Ovary (tissue), 7 donors: ENCODE measurements at regions not wholly inside any gene's neighbourhood (a gene's known extent, or its start where the extent isn't known, plus 50 kb on each side); places are given as distances from the start of the nearest gene placed in this dataset.
A peak's percentile ranks its signal among the peaks of the same experiment; 100 is the strongest.
"Not testable (repeated sequence)": the region's sequence is repeated elsewhere in the genome, so short reads cannot be mapped to it uniquely, and the experiment has no call there.

Experiments used
- DNase-seq, 5 donors: peaks; one replicate each; pipeline ENCODE4 v3.0.0-alpha.2; 2019 to 2020
- H3K27ac ChIP-seq, 2 donors: fragments of 200-600 bp; one replicate each; pipeline versions ENCODE4 v1.5.1 to v1.8.0; 2019 to 2022
- H3K27me3 ChIP-seq: fragments of 200-600 bp; one replicate; pipeline ENCODE4 v1.8.0; 2022
- H3K36me3 ChIP-seq: fragments of 200-600 bp; sonication (generic); one replicate; pipeline ENCODE4 v1.5.1; 2019
- H3K4me1 ChIP-seq: one replicate; pipeline ENCODE4 v1.8.1; 2013; ENCODE audit warnings: mild to moderate bottlenecking, moderate library complexity; ENCODE audit not compliant: insufficient read depth
- H3K4me3 ChIP-seq: fragments of 200-600 bp; sonication (generic); one replicate; pipeline ENCODE4 v1.5.1; 2017
- H3K9me3 ChIP-seq, 2 donors: fragments of 200-600 bp in 1 of 2; sonication (generic) in 1 of 2; one replicate each; pipeline versions ENCODE4 v1.5.1 to v1.8.1; 2013 to 2019; ENCODE audit warnings: mild to moderate bottlenecking in 1 of 2, moderate library complexity in 1 of 2
- CTCF ChIP-seq, 3 donors: fragments of 450-650 bp in 2 of 3; fragments of 200-600 bp in 1 of 3; IDR thresholded peaks; one replicate each; pipeline versions ENCODE4 v1.5.1 to v1.8.0; 2016 to 2022; ENCODE audit warnings: antibody characterized with exemption in 3 of 3, mild to moderate bottlenecking in 1 of 3
- EP300 ChIP-seq: sonication (generic); formaldehyde crosslinking; IDR thresholded peaks from one replicate; pipeline ENCODE4 v1.6.1; 2017; ENCODE audit warnings: antibody characterized with exemption
- POLR2A ChIP-seq: fragments of 450-650 bp; IDR thresholded peaks from one replicate; pipeline ENCODE4 v1.6.1; 2017; ENCODE audit warnings: antibody characterized with exemption, mild to moderate bottlenecking, moderate library complexity
- WGBS, 3 donors: extraction: QIAGEN DNeasy Blood & Tissue Kit in 1 of 3; methylation state at CpG; one replicate each; pipeline versions ENCODE4 v1.1.5 to v1.1.7; 2013 to 2017; 5-methylcytosine and 5-hydroxymethylcytosine counted together
- intact Hi-C, 4 donors: fragments of 100-400 bp; cut with DNase I; formaldehyde crosslinking; loops; one replicate each; pipeline versions ENCODE4 v1.11.0 to v1.15.1; 2022 to 2023
- donor health status: DM: no; HTN: no; CAD: no; lungs with moderate emphysema.
- donor health status: DM: no; HTN: no; CAD: no.
- donor health status: Bipolar disorder and iron deficiency.
- donor health status: DM: no; HTN: no; CAD: no.
- donor health status: DM: yes; HTN: yes; CAD: no.

- peak in 3 of 5 donors; percentile 28 to 44 (median 39) for DNase-seq
- Histone ChIP-seq H3K27me3 (no peaks in the 10 kb centered on the region), H3K4me3 (no peak overlapping the region), H3K27ac (no peak overlapping the region), H3K4me1 (no peaks in the 10 kb centered on the region), H3K36me3 (no peaks in the 10 kb centered on the region), H3K9me3 (no peaks in the 10 kb centered on the region)
- intact Hi-C loops: no loop called here
- WGBS, 3 donors: 1 to 3% (median 2%) methylated on average over 7 of the region's 7 CpGs
- TF ChIP-seq EP300 (no peak), CTCF (IDR thresholded peaks at IDR 0.05) (peak in 1 of 3 donors; percentile 8), POLR2A (no peak)
Measured at GRCh38 chr10:30687698-30688213, 58.2 kb upstream of the LYZL2 start.

- no peak for TF ChIP-seq POLR2A
- no peak overlapping the region for H3K27ac ChIP-seq
- intact Hi-C loops: no loop called here
- no peak for DNase-seq
- no peaks in the 10 kb centered on the region for H3K27me3 ChIP-seq
- H3K9me3 ChIP-seq: no peaks in the 10 kb centered on the region
- no peaks in the 10 kb centered on the region for H3K36me3 ChIP-seq
- H3K4me3 ChIP-seq: no peak overlapping the region
- H3K4me1 ChIP-seq: no peaks in the 10 kb centered on the region
- whole genome bisulfite sequencing, 3 donors: 58 to 68% (median 65%) methylated on average over 3 of the region's 3 CpGs
Measured at GRCh38 chr10:30686708-30687107, 57.2 kb upstream of the LYZL2 start.

GRCh38 chr10:30683496-30683895 is 53.9 kb upstream of the LYZL2 start:
- no peak overlapping the region for H3K4me3 ChIP-seq
- intact Hi-C loops: no loop called here
- H3K36me3 ChIP-seq: no peaks in the 10 kb centered on the region
- WGBS, 3 donors: 77 to 86% (median 83%) methylated on average over 10 of the region's 10 CpGs
- no peak for DNase-seq
- no peak overlapping the region for H3K27ac ChIP-seq
- no peak for TF ChIP-seq CTCF (IDR thresholded peaks at IDR 0.05)
- TF ChIP-seq EP300: no peak
- no peak for TF ChIP-seq POLR2A
- no peaks in the 10 kb centered on the region for H3K9me3 ChIP-seq
- no peaks in the 10 kb centered on the region for H3K27me3 ChIP-seq
- no peaks in the 10 kb centered on the region for H3K4me1 ChIP-seq

- intact Hi-C loops, DNase-seq: not testable (repeated sequence)
- 70 to 72% (median 72%) methylated on average over 9 of the region's 9 CpGs for WGBS, 3 donors
Measured at GRCh38 chr10:30682377-30683199, 53.0 kb upstream of the LYZL2 start.

GRCh38 chr10:30680908-30681307 is 51.4 kb upstream of the LYZL2 start:
- DNase-seq: no peak
- H3K4me3 ChIP-seq: no peak overlapping the region
- 63 to 68% (median 66%) methylated on average over 1 of the region's 1 CpG for WGBS, 3 donors
- intact Hi-C loops: no loop called here
- H3K27me3 ChIP-seq: no peaks in the 10 kb centered on the region
- no peaks in the 10 kb centered on the region for H3K36me3 ChIP-seq
- no peaks in the 10 kb centered on the region for H3K4me1 ChIP-seq
- no peaks in the 10 kb centered on the region for H3K9me3 ChIP-seq
- H3K27ac ChIP-seq: no peak overlapping the region
- no peak for TF ChIP-seq POLR2A
- no peak for TF ChIP-seq CTCF (IDR thresholded peaks at IDR 0.05)
- no peak for TF ChIP-seq EP300

More at GRCh38 chr10:30682377-30683199, 53.0 kb upstream of the LYZL2 start:
- not testable (repeated sequence) for H3K9me3 ChIP-seq, H3K36me3 ChIP-seq, H3K27ac ChIP-seq, H3K4me3 ChIP-seq, H3K27me3 ChIP-seq, H3K4me1 ChIP-seq
